HG03565 (cell line): ENCODE measurements at regions not wholly inside any gene's neighbourhood (a gene's known extent, or its start where the extent isn't known, plus 50 kb on each side); places are given as distances from the start of the nearest gene placed in this dataset.
"Not testable (repeated sequence)": the region's sequence is repeated elsewhere in the genome, so short reads cannot be mapped to it uniquely, and the experiment has no call there.

Experiments used
- ATAC-seq: cut with Tn5 transposase; IDR thresholded peaks from one replicate; pipeline ENCODE4 v1.9.1; 2021; ENCODE audit warnings: mild to moderate bottlenecking, moderate library complexity; ENCODE audit not compliant: unreplicated experiment

DNA sequence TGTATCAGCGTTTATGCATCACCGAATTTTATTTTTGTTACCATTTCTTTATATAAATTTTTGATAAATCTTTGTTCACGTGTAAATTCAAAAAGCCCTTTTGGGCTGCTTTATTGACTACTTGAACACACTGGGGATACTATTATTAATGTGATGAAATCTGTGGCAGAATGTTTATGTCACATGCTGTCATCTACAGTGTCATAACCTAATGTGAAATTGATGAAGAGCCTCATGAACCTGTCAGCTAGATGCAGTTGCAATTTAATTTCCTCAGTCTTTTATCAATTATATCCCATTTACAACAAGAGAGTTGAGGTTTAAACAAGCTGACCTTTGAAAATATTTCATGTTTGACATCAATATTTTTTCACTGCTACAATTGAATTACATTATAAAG lies 1100.4 kb upstream of the COX7C start:
- no peak for ATAC-seq

DNA sequence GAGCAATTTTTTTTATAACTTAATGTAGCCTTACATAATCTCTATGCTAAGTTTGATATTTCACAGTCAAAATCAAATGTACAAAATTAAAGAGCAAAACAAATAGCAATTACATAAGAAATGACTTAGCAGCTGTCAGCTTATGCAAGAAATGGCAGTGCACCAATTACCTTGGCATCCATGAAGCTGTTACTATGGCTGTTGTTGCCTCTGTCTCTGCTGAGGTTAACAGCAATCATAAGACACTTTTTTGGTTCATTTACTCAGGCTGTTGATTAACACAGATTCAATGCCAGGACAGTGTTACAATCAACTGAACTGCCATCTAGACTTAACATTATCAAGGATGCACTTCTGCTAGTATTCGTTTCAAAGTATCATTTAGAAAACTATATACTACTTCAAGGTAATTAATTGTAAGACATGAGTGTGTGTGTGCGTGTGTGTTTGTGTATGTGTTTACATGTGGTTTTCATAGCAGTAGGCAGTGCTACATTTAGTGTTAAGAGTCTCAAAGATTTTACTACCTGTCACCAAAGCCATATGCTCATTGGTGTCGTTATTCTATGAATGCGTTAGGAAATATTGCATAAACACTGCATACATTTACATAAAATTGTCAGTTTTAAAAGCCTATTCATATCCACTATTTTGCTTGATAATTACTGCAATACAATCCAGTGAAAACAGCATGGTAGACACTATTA lies 1084.2 kb upstream of the COX7C start:
- ATAC-seq: no peak

DNA sequence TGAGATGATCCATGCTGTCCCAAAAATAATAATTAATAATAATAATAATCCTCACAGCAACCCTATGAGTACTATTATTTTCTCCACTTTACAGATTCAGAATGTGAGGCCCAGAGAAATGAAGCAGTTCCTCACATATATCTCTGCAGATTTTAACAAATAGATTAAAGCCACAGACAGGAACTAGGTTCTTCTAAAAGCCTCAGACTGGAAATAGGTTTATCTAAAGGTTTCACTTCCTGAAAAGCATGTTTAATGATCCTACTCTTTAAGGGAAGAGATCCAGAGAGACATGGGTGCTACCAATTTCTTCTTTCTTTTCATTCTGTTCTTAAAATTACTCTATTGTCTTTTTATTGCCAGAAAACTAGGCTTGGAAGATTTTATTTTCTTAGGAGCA lies 1079.4 kb upstream of the COX7C start:
- no peak for ATAC-seq

DNA sequence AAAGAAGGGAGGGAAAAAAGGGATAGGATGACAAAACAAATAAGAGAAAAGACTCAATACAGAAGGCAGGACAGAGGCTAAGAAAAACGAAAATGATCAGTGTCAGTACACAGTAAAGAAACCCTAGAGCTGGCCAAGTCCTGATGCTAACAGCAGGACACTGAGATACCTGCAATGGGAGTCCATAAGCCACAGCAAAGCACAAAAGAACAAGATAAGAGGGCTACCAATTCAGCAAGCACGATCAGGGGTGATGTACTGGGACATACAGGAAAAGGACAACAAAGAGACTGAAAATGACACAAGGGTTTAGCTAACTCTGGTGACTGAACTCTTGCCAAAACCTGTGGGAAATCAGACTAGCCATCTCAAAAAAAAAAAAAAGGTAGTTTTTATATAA lies 1072.6 kb upstream of the COX7C start:
- no peak for ATAC-seq

DNA sequence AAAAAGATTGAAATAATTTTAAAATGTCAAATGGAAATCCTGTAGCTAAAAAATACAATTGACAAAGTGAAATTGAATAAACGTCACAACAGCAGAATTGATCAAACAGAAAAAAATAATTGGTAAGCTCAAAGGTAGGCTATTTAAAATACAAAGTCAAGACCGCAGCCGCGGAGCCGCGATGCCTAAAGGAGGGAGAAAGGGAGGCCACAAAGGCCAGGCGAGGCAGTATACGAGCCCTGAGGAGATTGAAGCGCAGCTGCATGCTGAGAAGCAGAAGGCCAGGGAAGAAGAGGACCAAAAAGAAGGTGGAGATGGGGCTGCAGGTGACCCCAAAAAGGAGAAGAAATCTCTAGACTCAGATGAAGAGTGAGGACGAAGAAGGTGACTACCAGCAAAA lies 1068.5 kb upstream of the COX7C start:
- no peak for ATAC-seq

DNA sequence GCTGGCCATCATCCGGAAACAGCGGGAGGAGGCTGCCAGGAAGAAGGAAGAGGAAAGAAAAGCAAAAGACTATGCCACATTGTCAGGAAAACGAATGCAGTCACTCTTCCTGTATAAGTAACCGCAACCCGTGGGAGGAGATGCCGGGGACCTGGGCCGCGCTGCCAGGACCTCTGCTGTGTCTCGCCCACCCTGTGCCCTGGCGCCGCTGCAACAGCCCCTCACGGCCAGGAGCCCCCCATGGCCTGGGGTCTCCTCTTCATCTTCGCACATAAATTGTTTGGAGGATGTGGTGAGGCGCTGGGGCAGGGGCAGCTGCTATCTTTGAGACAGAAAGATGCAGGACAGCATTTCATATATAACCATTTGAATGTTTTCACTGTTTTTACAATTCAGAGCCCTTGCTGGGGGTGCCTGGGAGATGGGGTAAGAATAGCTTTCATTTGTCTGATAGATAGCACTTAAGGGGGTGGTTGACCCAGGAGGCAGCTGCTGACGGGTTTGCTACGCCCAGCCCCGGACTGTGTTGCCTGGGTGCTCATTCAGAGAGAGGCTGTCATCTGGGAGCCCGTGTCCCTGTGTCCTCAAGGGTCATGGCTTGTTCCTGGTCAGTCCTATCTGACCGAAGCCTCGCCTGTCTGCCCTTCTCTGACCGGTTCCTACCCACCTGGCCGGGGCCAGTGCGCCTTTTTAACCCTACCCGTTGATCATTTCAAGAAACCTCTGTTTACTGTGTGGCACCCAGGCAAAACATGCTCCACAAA lies 1067.7 kb upstream of the COX7C start:
- no peak for ATAC-seq

DNA sequence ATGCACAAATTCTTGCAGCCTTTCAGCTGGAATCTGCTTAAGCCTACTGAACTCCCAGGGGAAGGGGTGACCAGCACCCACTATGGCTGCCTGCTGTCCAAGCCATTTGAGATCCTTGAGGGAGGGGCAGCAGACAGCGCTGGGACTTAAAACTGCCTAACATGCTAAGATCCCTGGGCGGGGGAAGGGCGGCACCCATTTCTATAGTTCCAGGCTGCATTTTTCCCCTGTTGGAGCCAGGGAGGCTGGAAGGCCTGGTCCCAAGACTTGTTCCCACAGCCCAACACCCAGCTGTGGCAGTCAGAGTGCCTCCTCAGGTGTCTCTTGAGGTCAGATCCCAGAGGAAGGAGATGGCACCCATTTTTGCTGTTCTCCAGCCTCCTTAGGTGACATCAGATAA lies 1061.3 kb upstream of the COX7C start:
- ATAC-seq: no peak

DNA sequence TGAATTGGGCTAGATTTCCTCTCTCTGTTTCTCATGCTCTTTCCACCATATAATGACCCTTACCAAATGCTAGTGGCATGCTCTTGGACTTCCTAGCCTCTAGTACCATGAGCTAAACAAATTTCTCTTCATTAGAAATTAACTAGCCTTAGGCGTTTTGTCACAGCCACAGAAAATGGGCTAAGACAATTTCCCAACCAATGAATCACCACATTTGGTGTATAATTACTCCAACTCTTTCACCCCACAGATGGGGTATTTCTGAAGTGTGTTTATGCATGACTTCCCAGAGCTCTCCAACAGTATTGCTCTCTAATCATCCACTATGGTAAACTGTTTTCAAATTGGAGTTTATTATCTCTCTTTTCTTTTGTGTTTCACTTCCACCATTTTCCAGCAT lies 1041.1 kb upstream of the COX7C start:
- ATAC-seq: no peak

DNA sequence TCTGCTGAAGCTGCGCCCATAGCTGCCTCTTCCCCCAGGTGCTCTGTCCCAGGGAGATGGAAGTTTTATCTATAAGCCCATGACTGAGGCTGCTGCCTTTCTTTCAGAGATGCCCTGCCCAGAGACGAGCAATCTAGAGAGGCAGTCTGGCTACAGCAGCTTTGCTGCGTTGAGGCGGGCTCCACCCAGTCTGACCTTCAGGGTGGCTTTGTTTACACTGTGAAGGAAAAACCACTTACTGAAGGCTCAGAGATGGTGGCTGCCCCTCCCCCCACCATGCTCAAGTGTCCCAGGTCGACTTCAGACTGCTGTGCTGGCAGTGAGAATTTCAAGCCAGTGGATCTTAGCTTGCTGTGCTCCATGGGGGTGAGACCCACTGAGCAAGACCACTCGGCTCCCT lies 1029.9 kb upstream of the COX7C start:
- not testable (repeated sequence) for ATAC-seq

DNA sequence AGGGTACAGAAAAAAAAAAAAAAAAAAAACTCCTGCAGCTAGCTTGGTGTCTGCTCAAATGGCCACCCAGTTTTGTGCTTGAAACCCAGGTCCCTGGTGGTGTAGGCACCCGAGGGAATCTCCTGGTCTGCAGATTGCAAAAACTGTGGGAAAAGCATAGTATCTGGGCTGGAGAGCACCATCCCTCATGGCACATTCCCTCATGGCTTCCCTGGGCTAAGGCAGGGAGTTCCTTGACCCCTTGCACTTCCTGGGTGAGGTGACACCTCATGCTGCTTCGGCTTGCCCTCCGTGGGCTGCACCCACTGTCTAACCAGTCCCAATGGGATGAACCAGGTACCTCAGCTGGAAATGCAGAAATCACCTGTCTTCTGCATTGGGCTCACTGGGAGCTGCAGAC lies 1029.5 kb upstream of the COX7C start:
- not testable (repeated sequence) for ATAC-seq

DNA sequence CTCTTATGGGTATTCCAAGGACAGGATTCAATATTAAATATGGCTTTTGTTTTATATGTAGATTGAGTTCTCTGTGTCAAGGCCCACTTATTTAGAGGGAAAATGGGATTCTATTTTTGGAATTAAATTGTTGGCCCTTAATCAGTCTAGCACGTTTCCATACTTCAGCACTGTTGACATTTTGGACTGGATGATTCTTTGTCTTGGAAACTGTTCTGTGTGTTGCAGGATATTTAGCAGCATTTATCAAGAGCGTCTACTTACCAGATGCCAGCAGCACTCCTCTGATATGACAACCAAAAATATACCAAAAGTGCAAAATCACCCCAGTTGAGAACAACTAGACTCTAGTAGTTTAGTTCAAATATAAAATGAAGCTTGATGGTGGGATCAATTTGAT lies 1027.0 kb upstream of the COX7C start:
- ATAC-seq: no peak

DNA sequence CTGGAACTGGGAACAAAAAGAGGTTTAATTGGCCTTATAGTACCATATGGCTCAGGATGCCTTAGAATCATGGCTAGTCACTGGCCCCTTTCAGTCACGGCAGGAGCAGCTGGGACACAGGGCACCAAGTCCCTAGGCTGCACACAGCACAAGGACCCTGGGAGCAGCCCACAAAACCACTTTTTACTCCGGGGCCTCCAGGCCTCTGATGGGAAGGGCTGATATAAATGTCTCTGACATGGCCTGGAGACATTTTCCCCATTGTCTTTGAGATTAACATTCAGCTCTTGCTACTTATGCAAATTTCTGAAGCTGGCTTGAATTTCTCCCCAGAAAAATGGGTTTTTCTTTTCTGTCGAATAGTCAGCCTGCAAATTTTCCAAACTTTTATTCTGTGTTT lies 1026.4 kb upstream of the COX7C start:
- no peak for ATAC-seq

DNA sequence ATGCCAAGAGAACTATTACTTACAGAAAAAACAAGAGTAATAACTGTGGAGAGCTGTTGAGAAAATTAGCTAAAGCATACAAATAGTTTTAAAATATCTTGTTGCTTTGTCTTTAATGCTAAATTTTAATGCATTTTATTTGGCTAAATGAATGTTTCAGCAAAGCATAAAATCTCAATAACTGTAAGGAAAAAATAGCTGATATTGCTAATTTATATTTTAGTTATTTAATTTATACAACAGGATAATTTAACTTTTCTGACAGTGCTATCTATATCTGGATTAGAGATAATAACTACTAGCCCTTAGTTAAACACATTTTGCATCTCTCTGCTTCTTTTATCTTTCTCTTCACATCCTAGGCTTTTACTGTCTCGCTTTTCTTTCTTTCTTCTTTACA lies 1014.9 kb upstream of the COX7C start:
- no peak for ATAC-seq

DNA sequence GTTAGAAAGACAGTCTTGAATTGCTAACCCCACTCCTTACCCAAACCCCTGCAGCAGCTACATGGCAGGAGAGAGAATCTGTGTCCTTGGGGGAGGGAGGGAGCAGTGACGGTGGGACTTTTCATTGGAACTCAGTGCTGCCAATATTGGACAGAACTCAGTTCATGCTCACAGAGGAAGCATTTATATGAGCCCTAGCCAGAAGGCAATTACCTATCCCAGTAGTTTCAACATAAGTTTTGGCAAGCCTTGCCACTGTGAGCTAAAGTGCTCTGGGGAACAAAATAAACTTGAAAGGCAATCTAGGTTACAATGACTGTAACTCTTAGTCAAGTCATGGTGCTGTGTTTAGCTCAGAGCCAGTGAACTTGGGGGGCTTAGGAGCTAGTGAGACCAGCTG lies 1013.4 kb upstream of the COX7C start:
- ATAC-seq: no peak

DNA sequence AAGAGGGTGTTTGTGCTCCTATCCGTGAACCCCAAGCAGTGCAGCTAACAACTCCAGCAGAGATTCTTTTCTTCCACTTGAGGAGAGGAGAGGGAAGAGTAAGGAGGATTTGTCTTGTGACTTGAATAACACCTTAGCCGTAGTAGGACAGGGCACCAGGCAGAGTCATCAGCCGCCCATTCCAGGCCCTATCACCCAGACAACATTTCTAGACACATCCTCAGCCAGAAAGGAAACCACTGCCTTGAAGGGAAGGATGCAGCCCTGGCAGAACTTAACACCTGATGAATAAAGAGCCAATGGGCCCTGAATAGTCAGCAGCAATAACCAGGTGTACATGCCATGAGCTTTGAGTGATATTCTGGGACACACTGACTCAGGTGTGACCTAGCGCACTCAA lies 1013.0 kb upstream of the COX7C start:
- no peak for ATAC-seq

DNA sequence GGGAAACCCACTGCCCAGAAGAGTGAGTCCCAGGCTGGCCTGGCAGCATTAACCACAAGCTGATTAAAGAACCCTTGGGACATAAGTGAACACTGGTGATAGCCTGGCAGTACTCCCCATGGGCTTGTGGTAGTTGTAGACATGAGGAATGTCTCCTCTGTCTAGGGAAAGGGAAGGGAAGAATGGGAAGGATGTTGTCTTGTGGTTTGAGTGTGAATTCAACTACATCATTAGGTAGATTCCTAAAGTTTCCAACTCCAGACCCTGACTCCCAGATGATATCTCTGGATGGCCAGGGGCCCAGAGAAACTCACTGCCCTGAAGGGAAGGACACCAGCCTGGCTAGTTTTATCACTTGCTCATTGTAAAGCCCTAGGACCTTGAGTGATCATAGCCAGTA lies 1012.4 kb upstream of the COX7C start:
- no peak for ATAC-seq

DNA sequence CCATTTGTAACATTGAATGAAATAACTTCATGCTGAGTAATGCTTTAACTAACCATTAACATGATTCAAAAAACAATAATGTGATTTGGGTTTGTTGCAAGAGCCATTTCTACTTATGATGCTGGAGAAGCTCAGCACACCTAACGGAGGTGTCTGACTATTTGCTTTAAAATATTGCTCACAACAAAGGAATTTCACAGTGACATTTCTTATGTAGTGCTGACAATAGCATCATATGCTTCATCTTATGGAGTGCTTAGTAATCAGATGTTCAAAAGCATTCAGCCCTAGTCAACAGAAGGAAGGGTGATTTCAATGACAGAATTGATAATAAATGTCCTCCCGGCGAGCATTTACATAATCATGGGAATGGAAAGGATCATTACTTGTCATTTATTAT lies 1003.3 kb upstream of the COX7C start:
- no peak for ATAC-seq

DNA sequence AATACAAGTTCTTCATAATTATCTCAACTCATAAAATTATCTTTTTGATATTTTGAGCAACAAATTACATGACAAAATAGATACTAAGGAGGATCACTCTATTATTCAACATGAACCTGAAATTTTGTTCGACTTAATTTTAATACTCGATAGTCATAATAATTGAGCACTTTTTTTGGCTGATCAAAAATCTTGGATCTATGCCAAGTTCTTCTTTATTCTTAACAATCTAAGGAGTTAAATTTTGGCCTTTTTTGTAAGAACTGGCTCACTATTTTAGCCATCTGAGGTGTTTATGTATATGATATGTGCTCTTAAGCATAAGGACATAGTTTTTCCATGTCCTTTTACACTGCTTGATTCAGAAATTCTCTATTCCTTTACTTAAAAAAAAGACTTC lies 996.1 kb upstream of the COX7C start:
- no peak for ATAC-seq

DNA sequence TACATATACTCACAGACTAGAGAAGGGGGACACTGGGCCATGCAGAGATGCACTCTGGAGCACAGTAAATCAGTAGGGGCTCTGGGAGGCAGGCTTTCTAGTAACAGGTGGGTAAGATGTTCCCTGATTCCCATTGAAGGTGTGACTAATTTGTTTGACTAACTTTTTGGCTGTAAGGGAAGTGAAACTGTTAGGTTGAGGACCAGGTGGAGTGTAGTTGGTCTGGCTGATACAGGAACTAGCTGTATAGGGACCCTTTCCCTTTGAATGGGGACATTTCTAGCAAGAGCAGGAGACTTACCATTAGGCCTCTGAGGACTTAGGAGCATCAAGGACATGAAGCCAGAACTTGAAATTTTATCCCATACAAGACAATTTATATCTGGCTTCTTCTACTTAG lies 989.6 kb upstream of the COX7C start:
- ATAC-seq: no peak

DNA sequence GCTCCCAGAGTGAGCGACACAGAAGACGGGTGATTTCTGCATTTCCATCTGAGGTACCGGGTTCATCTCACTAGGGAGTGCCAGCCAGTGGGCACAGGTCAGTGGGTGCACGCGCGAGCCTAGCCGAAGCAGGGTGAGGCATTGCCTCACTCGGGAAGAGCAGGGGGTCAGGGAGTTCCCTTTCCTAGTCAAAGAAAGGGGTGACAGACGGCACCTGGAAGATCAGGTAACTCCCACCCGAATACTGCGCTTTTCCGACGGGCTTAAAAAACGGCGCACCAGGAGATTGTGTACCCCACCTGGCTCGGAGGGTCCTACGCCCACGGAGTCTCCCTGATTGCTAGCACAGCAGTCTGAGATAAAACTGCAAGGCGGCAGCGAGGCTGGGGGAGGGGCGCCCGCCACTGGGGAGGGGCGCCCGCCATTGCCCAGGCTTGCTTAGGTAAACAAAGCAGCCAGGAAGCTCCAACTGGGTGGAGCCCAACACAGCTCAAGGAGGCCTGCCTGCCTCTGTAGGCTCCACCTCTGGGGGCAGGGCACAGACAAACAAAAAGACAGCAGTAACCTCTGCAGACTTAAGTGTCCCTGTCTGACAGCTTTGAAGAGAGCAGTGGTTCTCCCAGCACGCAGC lies 979.1 kb upstream of the COX7C start:
- ATAC-seq: not testable (repeated sequence)

DNA sequence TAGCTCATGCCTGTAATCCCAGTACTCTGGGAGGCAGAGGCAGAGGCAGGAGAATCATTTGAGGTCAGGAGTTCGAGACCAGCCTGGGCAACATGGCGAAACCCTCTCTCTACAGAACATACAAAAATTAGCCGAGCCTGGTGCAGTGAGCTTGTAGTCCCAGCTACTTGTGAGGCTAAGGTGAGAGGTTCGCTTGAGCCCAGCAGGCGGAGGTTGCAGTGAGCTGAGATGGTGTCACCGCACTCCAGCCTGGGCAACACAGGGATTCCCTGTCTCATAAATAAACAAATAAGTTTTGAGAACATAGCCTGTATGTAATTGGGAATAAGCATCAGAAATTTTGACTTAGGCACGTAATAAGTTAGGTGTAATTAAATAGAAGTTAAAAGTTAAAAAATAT lies 971.7 kb upstream of the COX7C start:
- ATAC-seq: no peak

DNA sequence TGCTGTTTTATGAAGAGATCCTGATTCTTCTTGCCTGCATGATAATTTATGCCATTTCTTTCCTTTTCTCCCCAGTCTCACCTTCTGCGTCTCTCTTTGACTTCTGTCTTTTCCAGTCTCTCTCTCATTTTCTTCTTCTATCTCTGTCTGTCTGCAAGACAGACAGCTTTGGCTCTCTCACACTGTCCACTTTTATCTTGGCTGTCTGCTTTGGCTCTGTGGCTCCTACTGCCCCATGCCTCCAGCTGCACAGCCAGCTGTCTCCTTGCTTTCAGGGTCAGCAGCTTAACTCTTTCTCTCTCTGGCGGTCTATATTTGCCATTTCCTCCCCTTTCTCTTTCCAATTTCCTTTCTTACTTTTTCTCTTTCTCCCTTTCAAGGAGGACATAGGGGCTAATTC lies 971.1 kb upstream of the COX7C start:
- no peak for ATAC-seq
